C4-2B (cell line): ENCODE measurements at regions not wholly inside any gene's neighbourhood (a gene's known extent, or its start where the extent isn't known, plus 50 kb on each side); places are given as distances from the start of the nearest gene placed in this dataset.

Source experiments
- ZFX ChIP-seq: fragments of 450-650 bp; IDR thresholded peaks from 2 replicates; pipeline ENCODE4 v1.6.1; 2017
- TF ChIP-seq, protein P1 (sequence below): fragments of 450-650 bp; conservative IDR thresholded peaks from 2 replicates; pipeline ENCODE4 v1.5.1; 2017; ENCODE audit warnings: mild to moderate bottlenecking

- TF ChIP-seq, protein P1, sequence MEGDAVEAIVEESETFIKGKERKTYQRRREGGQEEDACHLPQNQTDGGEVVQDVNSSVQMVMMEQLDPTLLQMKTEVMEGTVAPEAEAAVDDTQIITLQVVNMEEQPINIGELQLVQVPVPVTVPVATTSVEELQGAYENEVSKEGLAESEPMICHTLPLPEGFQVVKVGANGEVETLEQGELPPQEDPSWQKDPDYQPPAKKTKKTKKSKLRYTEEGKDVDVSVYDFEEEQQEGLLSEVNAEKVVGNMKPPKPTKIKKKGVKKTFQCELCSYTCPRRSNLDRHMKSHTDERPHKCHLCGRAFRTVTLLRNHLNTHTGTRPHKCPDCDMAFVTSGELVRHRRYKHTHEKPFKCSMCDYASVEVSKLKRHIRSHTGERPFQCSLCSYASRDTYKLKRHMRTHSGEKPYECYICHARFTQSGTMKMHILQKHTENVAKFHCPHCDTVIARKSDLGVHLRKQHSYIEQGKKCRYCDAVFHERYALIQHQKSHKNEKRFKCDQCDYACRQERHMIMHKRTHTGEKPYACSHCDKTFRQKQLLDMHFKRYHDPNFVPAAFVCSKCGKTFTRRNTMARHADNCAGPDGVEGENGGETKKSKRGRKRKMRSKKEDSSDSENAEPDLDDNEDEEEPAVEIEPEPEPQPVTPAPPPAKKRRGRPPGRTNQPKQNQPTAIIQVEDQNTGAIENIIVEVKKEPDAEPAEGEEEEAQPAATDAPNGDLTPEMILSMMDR, result no peak
- no peak for TF ChIP-seq ZFX
These were observed 240.6 kb upstream of the TOPAZ1 start for GRCh38 chr3:44001072-44001471.
